Skin epidermis (tissue), 12 donors: ENCODE measurements at regions not wholly inside any gene's neighbourhood (a gene's known extent, or its start where the extent isn't known, plus 50 kb on each side); places are given as distances from the start of the nearest gene placed in this dataset.

Experiments
- H3K27ac ChIP-seq, 21 experiments: fragments of 200-600 bp; sonication (generic) in 11 of 21; one replicate each; pipeline ENCODE4 v1.5.0; 2020; ENCODE audit warnings: mild to moderate bottlenecking in 3 of 21, inconsistent platforms in 2 of 21, moderate library complexity in 2 of 21
- H3K4me3 ChIP-seq, 7 experiments: fragments of 200-600 bp; sonication (generic) in 2 of 7; one replicate each; pipeline ENCODE4 v1.5.0; 2020; ENCODE audit warnings: inconsistent platforms in 2 of 7, mild to moderate bottlenecking in 2 of 7, moderate library complexity in 1 of 7

- Histone ChIP-seq H3K27ac (no peak overlapping the region), H3K4me3 (no peak overlapping the region)
Measured at GRCh38 chr2:147572622-147573021, 272.2 kb upstream of the ACVR2A start.

GRCh38 chr2:147569426-147569825 is 275.4 kb upstream of the ACVR2A start:
- H3K4me3 ChIP-seq: no peak overlapping the region
- no peak overlapping the region for H3K27ac ChIP-seq

GRCh38 chr2:147568109-147568508 is 276.7 kb upstream of the ACVR2A start:
- no peak overlapping the region for H3K4me3 ChIP-seq
- no peak overlapping the region for H3K27ac ChIP-seq

GRCh38 chr2:147567136-147567535 is 277.7 kb upstream of the ACVR2A start:
- Histone ChIP-seq H3K27ac (no peak overlapping the region), H3K4me3 (no peak overlapping the region)

- no peak overlapping the region for H3K27ac ChIP-seq
Measured at GRCh38 chr2:147560810-147561535, 283.9 kb upstream of the ACVR2A start.

GRCh38 chr2:147559070-147559725 is 285.6 kb upstream of the ACVR2A start:
- Histone ChIP-seq H3K27ac (no peak overlapping the region), H3K4me3 (no peak overlapping the region)

More at GRCh38 chr2:147560810-147561535, 283.9 kb upstream of the ACVR2A start:
- H3K4me3 ChIP-seq: no peak overlapping the region

- Histone ChIP-seq H3K27ac (no peak overlapping the region), H3K4me3 (no peak overlapping the region)
Measured at GRCh38 chr2:147558620-147559019, 286.2 kb upstream of the ACVR2A start.

GRCh38 chr2:147554521-147555107 is 290.2 kb upstream of the ACVR2A start:
- Histone ChIP-seq H3K27ac (no peak overlapping the region), H3K4me3 (no peak overlapping the region)

GRCh38 chr2:147553775-147554271 is 291.0 kb upstream of the ACVR2A start:
- Histone ChIP-seq H3K27ac (no peak overlapping the region), H3K4me3 (no peak overlapping the region)

GRCh38 chr2:147550995-147551731 is 293.7 kb upstream of the ACVR2A start:
- H3K27ac ChIP-seq: peak overlapping the region in 1 of 21 experiments; percentile 47
- no peak overlapping the region for H3K4me3 ChIP-seq

- no peak overlapping the region for H3K4me3 ChIP-seq
- no peak overlapping the region for H3K27ac ChIP-seq
Measured at GRCh38 chr2:147549054-147549453, 295.8 kb upstream of the ACVR2A start.

- no peak overlapping the region for H3K27ac ChIP-seq
- no peak overlapping the region for H3K4me3 ChIP-seq
Measured at GRCh38 chr2:147548451-147548850, 296.4 kb upstream of the ACVR2A start.

GRCh38 chr2:147547440-147547839 is 297.4 kb upstream of the ACVR2A start:
- Histone ChIP-seq H3K27ac (no peak overlapping the region), H3K4me3 (no peak overlapping the region)

- Histone ChIP-seq H3K4me3 (no peak overlapping the region), H3K27ac (no peak overlapping the region)
Measured at GRCh38 chr2:147546109-147546508, 298.7 kb upstream of the ACVR2A start.

- Histone ChIP-seq H3K4me3 (no peak overlapping the region), H3K27ac (peak overlapping the region in 2 of 21 experiments; percentile 37 to 54)
Measured at GRCh38 chr2:147543056-147543455, 301.8 kb upstream of the ACVR2A start.

- Histone ChIP-seq H3K4me3 (no peak overlapping the region), H3K27ac (peak overlapping the region in 3 of 21 experiments; percentile 6 to 37 (median 25))
Measured at GRCh38 chr2:147542351-147542750, 302.5 kb upstream of the ACVR2A start.

- no peak overlapping the region for H3K27ac ChIP-seq
- H3K4me3 ChIP-seq: no peak overlapping the region
Measured at GRCh38 chr2:147541314-147541713, 303.5 kb upstream of the ACVR2A start.

GRCh38 chr2:147538821-147539220 is 306.0 kb upstream of the ACVR2A start:
- Histone ChIP-seq H3K4me3 (no peak overlapping the region), H3K27ac (peak overlapping the region in 6 of 21 experiments; percentile 7 to 60 (median 38))

- peak overlapping the region in 1 of 21 experiments; percentile 24 for H3K27ac ChIP-seq
- H3K4me3 ChIP-seq: no peak overlapping the region
Measured at GRCh38 chr2:147538088-147538487, 306.7 kb upstream of the ACVR2A start.

- no peak overlapping the region for H3K27ac ChIP-seq
- H3K4me3 ChIP-seq: no peak overlapping the region
Measured at GRCh38 chr2:147531269-147531668, 313.6 kb upstream of the ACVR2A start.
